ENCODE measurements at regions not wholly inside any gene's neighbourhood (a gene's known extent, or its start where the extent isn't known, plus 50 kb on each side); places are given as distances from the start of the nearest gene placed in this dataset.

- TF ChIP-seq POLR2A (IDR thresholded peaks at IDR 0.05) (no peak), CTCF (IDR thresholded peaks at IDR 0.05) (no peak)
Measured at GRCh38 chr11:42021911-42022310, 562.5 kb upstream of the LRRC4C start.

Data from Peyer's patch (tissue), 4 donors.